ENCODE measurements at regions not wholly inside any gene's neighbourhood (a gene's known extent, or its start where the extent isn't known, plus 50 kb on each side); places are given as distances from the start of the nearest gene placed in this dataset.

GRCh38 chr2:4916094-4916493, 776.1 kb upstream of the SOX11 start:
- TF ChIP-seq CTCF (conservative IDR thresholded peaks at IDR 0.05; ENCODE audit: low read length) (no peak), EZH2phosphoT487 (IDR thresholded peaks at IDR 0.05; ENCODE audit: borderline replicate concordance) (no peak)
